LHCN-M2 (cell line): ENCODE measurements at regions not wholly inside any gene's neighbourhood (a gene's known extent, or its start where the extent isn't known, plus 50 kb on each side); places are given as distances from the start of the nearest gene placed in this dataset.
"Not testable (repeated sequence)": the region's sequence is repeated elsewhere in the genome, so short reads cannot be mapped to it uniquely, and the experiment has no call there.

Experiments used
- DNase-seq: peaks from one replicate; pipeline ENCODE4 v3.0.0-alpha.2; 2012; ENCODE audit warnings: low read depth

DNA sequence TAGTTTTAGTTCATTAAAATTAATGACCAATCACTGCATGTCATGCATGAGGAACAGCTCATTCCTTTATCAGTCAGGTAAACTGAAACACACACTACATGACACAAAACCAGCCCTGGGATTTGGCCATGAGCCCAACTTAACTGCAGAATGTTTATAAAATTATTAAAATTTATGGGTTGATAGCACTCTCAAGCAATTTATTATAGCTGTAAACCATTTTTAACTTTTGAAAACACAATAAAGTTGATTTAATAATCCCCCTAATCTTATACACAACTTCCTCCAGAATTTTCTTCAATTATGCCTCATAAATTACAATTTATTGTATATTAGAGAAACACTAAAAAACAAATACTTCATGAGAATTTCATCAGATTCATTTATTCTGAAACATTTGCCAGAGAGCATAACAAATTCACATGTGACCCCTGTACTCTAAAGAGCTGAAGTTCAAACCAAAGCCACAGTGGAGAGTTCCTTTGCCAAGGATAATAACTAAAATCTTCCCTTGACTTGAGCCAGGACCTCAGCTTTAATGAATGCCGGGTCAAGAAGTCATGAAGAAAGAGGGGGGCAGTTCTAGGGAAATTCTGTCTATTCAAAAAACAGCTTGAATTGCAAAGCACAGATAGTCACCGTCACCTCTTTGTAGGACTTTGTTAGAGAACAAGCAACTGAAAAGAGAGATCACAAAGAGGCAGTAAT is 763.7 kb upstream of the GRAMD2B start:
- peak; percentile 73 for DNase-seq

DNA sequence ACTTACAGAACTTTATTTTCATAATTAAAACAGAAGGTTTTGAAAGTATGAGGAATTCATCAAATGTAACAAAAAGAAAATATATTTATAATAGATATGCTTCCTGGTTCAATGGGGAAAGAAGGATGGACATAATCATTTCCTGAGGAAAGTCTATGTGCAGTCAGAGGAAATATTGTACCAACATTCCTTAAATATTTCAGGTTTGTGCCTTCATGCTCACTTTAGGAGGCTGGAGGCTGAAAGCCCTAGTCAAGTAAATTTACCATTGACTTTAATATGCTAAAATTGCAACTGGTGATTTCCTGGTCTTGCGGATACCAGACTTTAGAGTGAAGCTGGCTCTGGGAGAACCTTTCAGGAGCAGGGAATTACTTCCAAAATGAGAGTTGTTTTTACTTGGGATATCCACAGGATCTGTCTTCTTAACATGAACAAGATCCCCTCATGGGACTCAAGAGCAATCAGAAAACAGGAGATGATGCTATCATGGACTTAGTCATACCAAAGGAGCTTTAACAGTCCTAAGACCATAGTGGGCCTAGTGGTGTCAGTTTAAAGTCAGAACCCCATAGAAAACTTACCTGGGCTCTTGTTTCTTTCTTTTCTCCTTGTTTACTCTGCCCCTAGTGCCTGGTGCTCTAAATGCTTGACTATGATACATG is 762.8 kb upstream of the GRAMD2B start:
- peak; percentile 26 for DNase-seq

DNA sequence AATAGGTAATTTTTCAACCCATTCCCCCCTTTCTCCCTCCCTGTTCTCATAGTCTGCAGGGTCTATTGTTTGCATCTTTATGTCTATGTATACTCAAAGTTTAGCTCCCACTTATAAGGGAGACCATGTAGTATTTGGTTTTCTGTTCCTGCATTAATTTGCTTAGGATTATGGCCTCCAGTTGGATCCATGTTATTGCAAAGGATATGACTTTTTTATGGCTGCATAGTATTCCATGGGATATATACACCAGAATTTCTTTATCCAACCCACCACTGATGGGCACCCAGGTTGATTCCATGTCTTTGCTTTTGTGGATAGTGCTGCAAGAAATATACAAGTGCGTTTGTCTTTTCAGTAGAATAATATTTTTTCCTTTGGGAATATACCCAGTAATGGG is 761.6 kb upstream of the GRAMD2B start:
- DNase-seq: no peak

DNA sequence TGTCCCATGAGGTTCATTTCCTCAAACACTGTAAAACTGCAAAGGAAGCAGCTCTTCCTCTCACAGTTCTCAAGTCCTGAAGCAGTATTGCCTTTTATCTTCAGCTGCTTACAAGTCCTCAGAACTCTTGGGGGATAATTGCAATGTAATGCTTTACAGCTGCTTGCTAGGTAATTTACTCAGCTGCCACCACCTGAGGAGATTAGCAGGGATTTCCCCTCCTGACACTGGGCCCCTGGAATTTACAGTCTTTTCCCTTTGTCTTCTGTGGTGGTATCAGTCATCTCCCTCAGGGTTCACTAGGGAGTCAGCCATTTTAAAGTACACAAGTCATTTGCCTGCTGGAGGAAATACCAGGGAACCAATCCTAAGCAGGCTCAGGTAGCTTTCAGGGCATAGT is 754.3 kb upstream of the GRAMD2B start:
- DNase-seq: peak; percentile 80

DNA sequence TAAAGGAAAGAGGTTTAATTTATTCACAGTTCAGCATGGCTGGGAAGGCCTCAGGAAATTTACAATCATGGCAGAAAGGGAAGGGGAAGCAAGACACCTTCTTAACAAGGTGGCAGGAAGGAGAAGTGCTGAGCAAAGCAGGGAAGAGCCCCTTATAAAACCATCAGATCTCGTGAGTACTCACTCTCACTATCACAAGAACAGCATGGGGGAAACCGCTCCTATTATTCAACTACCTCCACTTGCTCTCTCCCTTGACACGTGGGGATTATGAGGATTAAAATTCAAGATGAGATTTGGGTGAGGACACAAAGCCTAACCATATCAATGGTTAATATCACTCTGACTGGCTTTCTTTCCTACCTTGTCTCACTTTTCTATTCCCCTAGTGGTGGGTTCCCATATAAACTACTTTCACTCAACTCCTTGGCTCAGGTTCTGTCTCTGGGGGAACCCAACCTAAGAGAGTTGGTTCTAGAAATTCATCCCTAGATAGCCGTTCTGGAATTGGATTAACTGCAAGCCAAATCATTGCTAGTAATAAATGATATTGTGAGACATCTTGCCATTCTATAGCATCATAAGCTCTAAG is 749.8 kb upstream of the GRAMD2B start:
- no peak for DNase-seq

DNA sequence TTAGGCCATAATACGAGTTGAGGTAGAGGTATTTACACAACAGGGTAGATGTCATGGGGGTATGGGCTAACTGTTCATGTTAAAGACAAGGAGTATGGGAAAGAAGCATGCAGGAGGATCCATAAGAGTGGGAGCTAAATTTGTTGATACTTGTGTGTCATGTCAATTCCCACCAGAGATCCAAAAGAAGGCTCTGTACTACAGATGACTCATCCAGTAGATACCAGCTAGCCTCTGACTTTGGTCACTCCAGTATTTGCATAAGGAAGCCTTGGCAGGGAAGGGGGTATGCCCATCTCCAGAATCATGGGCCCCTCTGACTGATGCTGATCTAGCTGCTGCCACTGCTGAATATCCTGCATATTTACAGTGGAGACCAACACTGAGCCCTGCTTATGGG is 743.7 kb upstream of the GRAMD2B start:
- peak; percentile 32 for DNase-seq

GRCh38 chr5:125683669-125684068 is 739.5 kb upstream of the GRAMD2B start:
- DNase-seq: no peak

DNA sequence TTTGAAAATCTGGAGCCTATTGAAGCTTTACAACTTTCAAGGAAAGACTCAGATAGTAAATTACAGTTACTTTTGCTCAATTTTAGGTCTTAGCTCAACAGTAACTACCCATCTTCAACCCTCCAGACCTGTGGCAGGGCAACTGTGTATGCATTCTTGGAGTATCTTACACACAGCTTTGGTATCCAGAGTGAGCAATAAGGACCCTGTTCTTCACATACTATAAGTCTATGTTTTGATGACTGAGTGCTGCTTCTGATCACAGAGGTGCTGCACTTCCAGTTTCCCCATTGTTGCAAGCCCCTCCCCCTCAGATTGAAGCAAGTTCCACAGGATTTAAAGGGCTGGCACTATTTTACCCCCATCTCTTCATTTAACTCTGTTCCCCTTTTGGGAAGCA is 737.4 kb upstream of the GRAMD2B start:
- DNase-seq: no peak

DNA sequence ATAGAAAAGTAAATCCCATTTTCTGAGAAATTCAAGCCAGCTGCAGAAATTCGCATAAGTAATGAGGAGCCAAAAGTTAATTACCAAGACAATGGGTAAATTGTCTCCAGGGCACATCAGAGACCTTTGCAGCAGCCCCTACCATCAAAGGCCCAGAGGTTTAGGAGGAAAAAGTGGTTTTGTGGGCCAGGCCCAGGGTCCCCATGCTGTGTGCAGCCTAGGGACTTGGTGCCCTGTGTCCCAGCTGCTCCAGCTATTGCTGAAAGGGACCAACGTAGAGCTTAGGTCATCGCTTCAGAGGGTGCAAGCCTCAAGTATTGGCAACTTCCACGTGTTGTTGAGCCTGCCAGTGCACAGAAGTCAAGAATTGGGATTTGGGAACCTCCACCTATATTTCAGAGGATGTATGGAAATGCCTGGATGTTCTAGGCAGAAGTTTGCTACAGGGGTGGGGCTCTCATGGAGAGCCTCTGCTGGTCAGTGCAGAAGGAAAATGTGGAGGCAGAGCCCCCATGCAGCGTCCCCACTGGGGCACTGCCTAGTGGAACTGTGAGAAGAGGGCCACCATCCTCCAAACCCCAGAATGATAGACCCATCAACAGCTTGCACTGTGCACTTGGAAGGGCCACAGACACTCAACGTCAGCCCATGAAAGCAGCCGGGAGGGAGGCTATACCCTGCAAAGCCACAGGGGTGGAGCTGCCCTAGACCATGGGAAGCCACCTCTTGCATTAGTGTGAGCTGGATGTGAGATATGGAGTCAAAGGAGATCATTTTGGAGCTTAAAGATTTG is 731.3 kb upstream of the GRAMD2B start:
- not testable (repeated sequence) for DNase-seq

GRCh38 chr5:125695996-125696655 is 727.1 kb upstream of the GRAMD2B start:
- peak; percentile 26 for DNase-seq

- DNase-seq: peak; percentile 91
Observed at GRCh38 chr5:125696762-125697161, 726.4 kb upstream of the GRAMD2B start.

GRCh38 chr5:125698420-125698819 is 724.8 kb upstream of the GRAMD2B start:
- no peak for DNase-seq

GRCh38 chr5:125699860-125700259 is 723.3 kb upstream of the GRAMD2B start:
- DNase-seq: peak; percentile 31

GRCh38 chr5:125700380-125700861 is 722.8 kb upstream of the GRAMD2B start:
- peak; percentile 75 for DNase-seq

- DNase-seq: peak; percentile 48
Observed at GRCh38 chr5:125703616-125704015, 719.6 kb upstream of the GRAMD2B start.

- no peak for DNase-seq
Observed at GRCh38 chr5:125704888-125705287, 718.3 kb upstream of the GRAMD2B start.

GRCh38 chr5:125708583-125708982 is 714.6 kb upstream of the GRAMD2B start:
- no peak for DNase-seq

GRCh38 chr5:125710745-125711144 is 712.5 kb upstream of the GRAMD2B start:
- DNase-seq: no peak

GRCh38 chr5:125712397-125712796 is 710.8 kb upstream of the GRAMD2B start:
- DNase-seq: no peak

DNA sequence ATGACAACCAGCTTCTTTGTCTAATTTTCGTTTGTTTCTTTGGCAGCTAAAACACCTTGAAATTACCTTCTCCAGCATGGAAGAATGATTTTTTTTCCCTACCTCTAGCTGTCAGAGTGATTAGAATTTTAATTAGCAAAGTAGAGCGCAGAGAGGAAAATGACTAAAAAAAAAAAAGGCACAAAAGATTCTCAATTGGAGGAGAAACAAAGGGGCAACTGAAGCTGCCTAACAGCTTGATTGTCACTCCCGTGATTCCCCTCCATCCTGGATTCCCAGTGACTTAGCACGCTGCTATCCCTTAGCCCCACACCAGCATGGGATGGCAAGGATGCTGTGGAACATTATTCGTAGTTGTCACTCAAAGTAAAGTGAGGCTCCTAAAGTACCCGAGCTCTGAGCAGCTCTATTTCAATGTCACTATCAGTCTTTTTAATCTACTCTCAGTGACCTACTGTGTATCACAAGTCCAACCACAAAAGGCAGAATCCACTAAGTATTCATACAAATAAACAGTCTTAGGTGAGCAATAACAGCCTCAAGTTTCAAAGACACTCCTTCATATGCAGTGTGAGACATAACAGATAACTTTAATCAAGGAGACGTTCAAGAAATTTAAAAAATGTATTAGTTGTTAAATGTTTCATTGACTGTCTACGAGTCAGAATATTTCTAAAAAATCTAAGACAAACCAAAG is 710.0 kb upstream of the GRAMD2B start:
- no peak for DNase-seq

DNA sequence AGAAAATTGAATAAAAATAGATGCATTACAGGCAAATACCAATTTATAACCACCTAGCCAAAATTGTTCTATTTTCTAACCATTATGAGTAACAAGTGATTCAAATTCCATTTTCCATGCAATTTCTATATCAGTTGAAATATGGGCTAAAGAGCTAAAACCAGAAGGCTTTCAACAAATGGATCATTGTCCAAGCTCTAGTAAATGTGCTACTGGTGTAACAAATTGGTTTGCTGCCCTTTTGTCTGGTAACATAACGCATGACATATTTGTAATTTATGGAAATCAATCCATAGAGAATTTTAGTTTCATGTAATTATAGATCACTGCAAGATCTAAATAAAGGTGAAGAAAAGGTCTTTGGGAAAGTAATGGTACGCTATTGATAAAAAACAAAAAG is 708.0 kb upstream of the GRAMD2B start:
- no peak for DNase-seq
